Natural killer cell (primary cell): ENCODE measurements at regions not wholly inside any gene's neighbourhood (a gene's known extent, or its start where the extent isn't known, plus 50 kb on each side); places are given as distances from the start of the nearest gene placed in this dataset.

ENCODE experiments used
- ATAC-seq, 3 donors: fragments of 150-1000 bp in 2 of 3; fragments of 200-7000 bp in 1 of 3; cut with Tn5 transposase; 1 replicate in 1 of 3; 2 replicates in 2 of 3; pipeline ENCODE4 v1.10.0; 2021; ENCODE audit warnings: mild to moderate bottlenecking in 2 of 3, moderate library complexity in 2 of 3
- DNase-seq, 2 donors: peaks; one replicate each; pipeline versions ENCODE4 v3.0.0 to v3.0.0-alpha.2; 2013 to 2021; ENCODE audit warnings: mixed read lengths in 1 of 2
- H3K27ac ChIP-seq: one replicate; pipeline ENCODE4 v1.5.1; 2013; ENCODE audit warnings: mild to moderate bottlenecking, low read length
- H3K27me3 ChIP-seq: one replicate; pipeline ENCODE4 v1.6.1; 2013; ENCODE audit warnings: low read length; ENCODE audit not compliant: control insufficient read depth, insufficient read depth
- H3K36me3 ChIP-seq: one replicate; pipeline ENCODE4 v1.6.1; 2013; ENCODE audit warnings: low read length; ENCODE audit not compliant: control insufficient read depth, insufficient read depth
- H3K4me1 ChIP-seq: one replicate; pipeline ENCODE4 v1.6.1; 2013; ENCODE audit warnings: low read length; ENCODE audit not compliant: control insufficient read depth, insufficient read depth
- H3K4me3 ChIP-seq: one replicate; pipeline ENCODE4 v1.5.1; 2013; ENCODE audit warnings: low read length
- H3K9me3 ChIP-seq: one replicate; pipeline ENCODE4 v1.6.1; 2013; ENCODE audit warnings: low read length; ENCODE audit not compliant: control insufficient read depth, insufficient read depth
- H3K27ac Mint-ChIP-seq, 2 donors: one replicate each; pipeline ENCODE4 v1.8.0; 2022; ENCODE audit warnings: mild to moderate bottlenecking in 2 of 2, mixed read lengths in 2 of 2, moderate library complexity in 1 of 2
- H3K27me3 Mint-ChIP-seq, 2 donors: one replicate each; pipeline ENCODE4 v1.8.0; 2022; ENCODE audit warnings: low read depth in 2 of 2, mixed read lengths in 2 of 2
- H3K36me3 Mint-ChIP-seq: one replicate; pipeline ENCODE4 v1.8.0; 2022; ENCODE audit warnings: mixed read lengths
- H3K4me1 Mint-ChIP-seq, 2 donors: one replicate each; pipeline ENCODE4 v1.8.0; 2022; ENCODE audit warnings: mixed read lengths in 2 of 2
- H3K4me3 Mint-ChIP-seq: one replicate; pipeline ENCODE4 v1.8.0; 2022; ENCODE audit warnings: mild to moderate bottlenecking, moderate library complexity, mixed read lengths
- H3K9me3 Mint-ChIP-seq, 2 donors: one replicate each; pipeline ENCODE4 v1.8.0; 2022; ENCODE audit warnings: mixed read lengths in 2 of 2
- WGBS: methylation state at CpG from one replicate; pipeline ENCODE4 v1.1.7; 2013; ENCODE audit warnings: missing lambda C conversion rate; ENCODE audit not compliant: insufficient coverage; 5-methylcytosine and 5-hydroxymethylcytosine counted together
- intact Hi-C: fragments of 100-400 bp; cut with micrococcal nuclease; formaldehyde crosslinking; loops from one replicate; pipeline ENCODE4 v1.14.2; 2022
- TF ChIP-seq, protein P1 (sequence below): fragments of 200-600 bp; IDR thresholded peaks from one replicate; pipeline ENCODE4 v1.8.0; 2022; ENCODE audit warnings: antibody characterized with exemption

DNA sequence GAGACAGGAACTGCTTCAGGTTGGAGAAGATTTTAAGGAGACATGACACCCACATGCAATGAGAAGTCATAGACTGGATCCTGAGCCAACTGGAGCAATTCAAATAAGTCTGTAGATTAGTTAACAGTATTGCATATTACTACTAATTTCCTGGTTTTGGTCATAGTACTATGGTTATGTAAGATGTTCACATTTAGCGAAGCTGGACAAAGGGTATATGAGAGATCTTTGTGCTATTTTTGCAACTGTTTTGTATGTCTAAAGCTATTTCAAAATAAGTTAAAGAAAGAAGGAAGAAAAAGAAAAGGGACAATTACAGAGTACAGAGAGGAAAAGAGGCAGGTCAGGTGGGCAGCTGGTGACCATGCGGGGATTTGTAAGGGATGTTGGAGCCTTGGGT lies 116.5 kb upstream of the SVIL start:
- Mint-ChIP-seq H3K9me3 (no peaks in the 10 kb centered on the region), H3K27ac (no peak overlapping the region), H3K4me1 (no peaks in the 10 kb centered on the region), H3K27me3 (peaks cover 12% of the 10 kb centered on the region in 2 donors), H3K36me3 (no peaks in the 10 kb centered on the region), H3K4me3 (no peak overlapping the region)
- TF ChIP-seq, protein P1, sequence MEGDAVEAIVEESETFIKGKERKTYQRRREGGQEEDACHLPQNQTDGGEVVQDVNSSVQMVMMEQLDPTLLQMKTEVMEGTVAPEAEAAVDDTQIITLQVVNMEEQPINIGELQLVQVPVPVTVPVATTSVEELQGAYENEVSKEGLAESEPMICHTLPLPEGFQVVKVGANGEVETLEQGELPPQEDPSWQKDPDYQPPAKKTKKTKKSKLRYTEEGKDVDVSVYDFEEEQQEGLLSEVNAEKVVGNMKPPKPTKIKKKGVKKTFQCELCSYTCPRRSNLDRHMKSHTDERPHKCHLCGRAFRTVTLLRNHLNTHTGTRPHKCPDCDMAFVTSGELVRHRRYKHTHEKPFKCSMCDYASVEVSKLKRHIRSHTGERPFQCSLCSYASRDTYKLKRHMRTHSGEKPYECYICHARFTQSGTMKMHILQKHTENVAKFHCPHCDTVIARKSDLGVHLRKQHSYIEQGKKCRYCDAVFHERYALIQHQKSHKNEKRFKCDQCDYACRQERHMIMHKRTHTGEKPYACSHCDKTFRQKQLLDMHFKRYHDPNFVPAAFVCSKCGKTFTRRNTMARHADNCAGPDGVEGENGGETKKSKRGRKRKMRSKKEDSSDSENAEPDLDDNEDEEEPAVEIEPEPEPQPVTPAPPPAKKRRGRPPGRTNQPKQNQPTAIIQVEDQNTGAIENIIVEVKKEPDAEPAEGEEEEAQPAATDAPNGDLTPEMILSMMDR: no peak
- Histone ChIP-seq H3K27me3 (no peaks in the 10 kb centered on the region), H3K4me1 (no peaks in the 10 kb centered on the region), H3K9me3 (no peaks in the 10 kb centered on the region), H3K36me3 (no peaks in the 10 kb centered on the region), H3K4me3 (no peak overlapping the region), H3K27ac (no peak overlapping the region)
- intact Hi-C loops: no loop called here
- DNase-seq (no peak), ATAC-seq (no peak)
- 97% methylated on average over 2 of the region's 2 CpGs for WGBS

DNA sequence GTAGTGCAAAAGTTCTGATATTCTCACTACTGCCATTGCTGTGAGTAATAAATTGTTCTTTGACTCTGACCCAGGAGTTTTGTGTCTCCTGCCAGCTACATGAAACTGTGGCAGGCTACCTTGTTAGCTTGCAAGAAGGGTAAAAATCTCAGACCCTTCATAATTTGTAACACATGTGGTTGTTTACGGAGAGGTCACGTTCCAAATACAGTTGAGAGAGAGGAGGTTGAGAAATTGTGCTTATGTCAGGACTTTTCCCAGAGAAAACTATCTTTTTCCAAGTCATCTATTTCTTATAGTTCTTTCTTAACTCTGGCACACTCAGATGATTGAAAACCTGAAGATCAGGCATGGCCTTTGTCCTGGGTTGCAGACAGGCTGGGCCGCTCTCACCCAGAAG lies 114.4 kb upstream of the SVIL start:
- no peaks in the 10 kb centered on the region for H3K36me3 Mint-ChIP-seq
- H3K4me3 ChIP-seq: no peak overlapping the region
- H3K36me3 ChIP-seq: no peaks in the 10 kb centered on the region
- H3K4me3 Mint-ChIP-seq: no peak overlapping the region
- ATAC-seq (no peak), DNase-seq (no peak)
- TF ChIP-seq, protein P1: no peak
- no peaks in the 10 kb centered on the region for H3K27me3 ChIP-seq
- H3K4me1 ChIP-seq: no peaks in the 10 kb centered on the region
- no peaks in the 10 kb centered on the region for H3K9me3 ChIP-seq
- WGBS: 94% methylated on average over 1 of the region's 3 CpGs
- no peak overlapping the region for H3K27ac Mint-ChIP-seq
- no peaks in the 10 kb centered on the region for H3K4me1 Mint-ChIP-seq
- no peak overlapping the region for H3K27ac ChIP-seq
- intact Hi-C loops: no loop called here
- peaks cover 9 to 14% of the 10 kb centered on the region in 2 donors for H3K27me3 Mint-ChIP-seq
- H3K9me3 Mint-ChIP-seq: no peaks in the 10 kb centered on the region

- peaks cover 7 to 11% of the 10 kb centered on the region in 2 donors for H3K27me3 Mint-ChIP-seq
- H3K4me3 Mint-ChIP-seq: no peak overlapping the region
- H3K4me1 Mint-ChIP-seq: no peaks in the 10 kb centered on the region
- Histone ChIP-seq H3K27me3 (no peaks in the 10 kb centered on the region), H3K4me3 (no peak overlapping the region), H3K4me1 (no peaks in the 10 kb centered on the region), H3K27ac (no peak overlapping the region), H3K36me3 (no peaks in the 10 kb centered on the region), H3K9me3 (no peaks in the 10 kb centered on the region)
- ATAC-seq (no peak), DNase-seq (no peak)
- TF ChIP-seq, protein P1: no peak
- intact Hi-C loops: no loop called here
- H3K36me3 Mint-ChIP-seq: no peaks in the 10 kb centered on the region
- H3K27ac Mint-ChIP-seq: no peak overlapping the region
- no peaks in the 10 kb centered on the region for H3K9me3 Mint-ChIP-seq
- 84% methylated on average over 3 of the region's 3 CpGs for WGBS
Measured at GRCh38 chr10:29748109-29748650, 113.4 kb upstream of the SVIL start.

GRCh38 chr10:29746080-29746797 lies 111.5 kb upstream of the SVIL start:
- Histone ChIP-seq H3K9me3 (no peaks in the 10 kb centered on the region), H3K27ac (no peak overlapping the region), H3K4me1 (no peaks in the 10 kb centered on the region), H3K36me3 (no peaks in the 10 kb centered on the region), H3K4me3 (no peak overlapping the region), H3K27me3 (no peaks in the 10 kb centered on the region)
- intact Hi-C loops: no loop called here
- Mint-ChIP-seq H3K27me3 (peaks cover 7 to 11% of the 10 kb centered on the region in 2 donors), H3K36me3 (no peaks in the 10 kb centered on the region), H3K9me3 (no peaks in the 10 kb centered on the region), H3K27ac (no peak overlapping the region), H3K4me3 (no peak overlapping the region), H3K4me1 (no peaks in the 10 kb centered on the region)
- WGBS: 76% methylated on average over 5 of the region's 5 CpGs
- ATAC-seq: no peak
- DNase-seq: no peak
- TF ChIP-seq, protein P1: no peak
